RWPE1 (cell line): ENCODE measurements at regions not wholly inside any gene's neighbourhood (a gene's known extent, or its start where the extent isn't known, plus 50 kb on each side); places are given as distances from the start of the nearest gene placed in this dataset.

Experiments used
- CTCF ChIA-PET: fragments of 350-600 bp; sonication (Branson Sonifier 250); formaldehyde crosslinking; extraction: SDS; loops from one replicate; lab custom pipeline; 2021; lab: Yijun Ruan, JAX
- POLR2A ChIA-PET: fragments of 400-600 bp; formaldehyde crosslinking; extraction: SDS; loops from one replicate; lab custom pipeline; 2020; ENCODE audit warnings: antibody characterized with exemption; ENCODE audit not compliant: low non-redundant PET; lab: Yijun Ruan, JAX
- DNase-seq: peaks from one replicate; pipeline ENCODE4 v3.0.0; 2012; ENCODE audit warnings: low spot score
- H3K27ac ChIP-seq: fragments of 450-650 bp; 2 replicates; pipeline ENCODE4 v1.5.1; 2017
- TF ChIP-seq, protein P1 (sequence below): fragments of 450-650 bp; conservative IDR thresholded peaks from 2 replicates; pipeline ENCODE4 v1.5.1; 2017; ENCODE audit warnings: low read depth, mild to moderate bottlenecking

DNA sequence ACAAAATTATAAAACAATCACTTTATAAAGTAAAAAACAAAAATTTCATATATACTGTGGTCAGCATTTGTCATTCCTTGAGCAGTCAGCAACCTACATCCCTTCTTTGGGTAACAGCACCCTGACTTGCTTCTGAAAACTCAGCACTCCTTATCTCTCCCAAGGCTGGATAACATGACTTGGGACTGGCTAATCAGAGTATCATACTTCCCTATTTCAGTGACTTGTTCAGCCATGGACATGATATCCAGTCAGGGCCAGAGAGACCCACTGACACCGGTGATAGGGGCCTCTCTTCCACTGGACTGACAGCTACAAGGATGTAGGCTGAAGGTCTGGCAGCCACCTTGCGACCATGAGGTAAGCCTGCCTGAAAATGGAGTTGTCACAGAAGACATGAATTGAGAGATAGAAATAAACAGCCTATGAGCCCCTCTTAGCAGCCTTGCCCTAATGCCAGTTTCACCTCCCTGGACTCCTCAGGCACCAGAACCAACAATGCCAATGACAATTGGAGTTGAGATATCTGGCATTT lies 84.4 kb upstream of the NEBL start:
- POLR2A ChIA-PET: no interaction called here
- DNase-seq: no peak
- TF ChIP-seq, protein P1, sequence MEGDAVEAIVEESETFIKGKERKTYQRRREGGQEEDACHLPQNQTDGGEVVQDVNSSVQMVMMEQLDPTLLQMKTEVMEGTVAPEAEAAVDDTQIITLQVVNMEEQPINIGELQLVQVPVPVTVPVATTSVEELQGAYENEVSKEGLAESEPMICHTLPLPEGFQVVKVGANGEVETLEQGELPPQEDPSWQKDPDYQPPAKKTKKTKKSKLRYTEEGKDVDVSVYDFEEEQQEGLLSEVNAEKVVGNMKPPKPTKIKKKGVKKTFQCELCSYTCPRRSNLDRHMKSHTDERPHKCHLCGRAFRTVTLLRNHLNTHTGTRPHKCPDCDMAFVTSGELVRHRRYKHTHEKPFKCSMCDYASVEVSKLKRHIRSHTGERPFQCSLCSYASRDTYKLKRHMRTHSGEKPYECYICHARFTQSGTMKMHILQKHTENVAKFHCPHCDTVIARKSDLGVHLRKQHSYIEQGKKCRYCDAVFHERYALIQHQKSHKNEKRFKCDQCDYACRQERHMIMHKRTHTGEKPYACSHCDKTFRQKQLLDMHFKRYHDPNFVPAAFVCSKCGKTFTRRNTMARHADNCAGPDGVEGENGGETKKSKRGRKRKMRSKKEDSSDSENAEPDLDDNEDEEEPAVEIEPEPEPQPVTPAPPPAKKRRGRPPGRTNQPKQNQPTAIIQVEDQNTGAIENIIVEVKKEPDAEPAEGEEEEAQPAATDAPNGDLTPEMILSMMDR: no peak
- no peak overlapping the region for H3K27ac ChIP-seq
- CTCF ChIA-PET: interaction anchor here (0.6 kb wide), 1 partner anchor 17 kb away, joined by 4 read pairs; no protein-coding TSS in a partner anchor

DNA sequence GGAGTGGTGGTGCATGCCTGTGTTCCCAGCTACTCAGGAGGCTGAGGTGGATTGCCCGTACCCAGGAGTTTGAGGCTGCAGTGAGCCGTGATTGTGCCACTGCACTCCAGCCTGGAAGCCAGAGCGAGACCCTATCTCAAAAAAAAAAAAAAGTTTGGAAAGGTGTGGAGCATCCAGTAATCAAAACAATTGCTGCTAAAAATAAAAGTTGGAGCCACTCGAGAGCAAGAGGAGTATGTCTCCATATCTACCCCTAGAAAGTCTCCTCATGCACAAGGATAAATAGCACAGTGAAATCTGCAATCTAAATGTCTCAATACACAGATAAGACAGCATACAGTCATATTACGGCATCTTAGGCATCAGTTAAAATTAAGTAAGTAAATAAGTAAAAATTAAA lies 81.5 kb upstream of the NEBL start:
- ChIA-PET POLR2A (no interaction called here), CTCF (no interaction called here)
- TF ChIP-seq, protein P1: no peak
- no peak overlapping the region for H3K27ac ChIP-seq
- DNase-seq: no peak

DNA sequence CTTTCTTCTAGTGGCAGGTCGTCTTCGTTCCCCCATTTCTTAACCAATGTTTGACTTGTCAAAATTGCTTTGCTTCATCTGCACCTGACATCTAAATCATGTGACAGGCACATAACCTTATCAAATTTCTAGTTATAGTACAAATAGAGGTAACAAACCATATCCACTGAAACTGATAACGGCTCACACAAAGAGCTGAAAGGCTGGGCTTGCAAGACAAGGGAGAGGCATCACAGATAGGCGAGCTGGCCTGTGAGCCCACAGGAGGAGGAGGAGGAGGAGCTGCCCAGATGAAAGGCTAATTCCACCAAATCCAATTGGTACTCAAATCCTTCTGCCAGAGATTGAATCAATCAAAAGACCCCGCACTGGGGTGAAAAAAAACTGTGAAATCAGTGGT lies 80.2 kb upstream of the NEBL start:
- CTCF ChIA-PET: no interaction called here
- POLR2A ChIA-PET: no interaction called here
- TF ChIP-seq, protein P1: no peak
- no peak for DNase-seq
- H3K27ac ChIP-seq: no peak overlapping the region

DNA sequence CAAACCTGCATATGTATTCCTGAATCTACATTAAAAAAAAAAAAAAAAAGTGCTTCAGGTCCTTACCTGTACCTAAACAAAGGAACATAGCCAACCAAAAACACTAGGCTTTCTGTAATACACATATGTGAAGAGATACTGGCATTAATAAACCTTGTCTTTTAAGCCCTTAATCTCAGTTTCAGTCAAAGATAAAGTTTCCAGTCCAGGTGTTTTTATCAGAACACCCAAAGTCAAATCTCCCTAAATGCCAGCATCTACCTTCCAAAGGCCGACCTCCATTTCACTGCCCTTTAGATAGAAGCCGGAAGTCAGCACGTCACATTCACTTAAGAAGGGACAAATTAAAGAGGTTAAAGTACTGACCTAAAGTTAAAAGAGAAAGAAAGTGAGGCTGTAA lies 79.8 kb upstream of the NEBL start:
- POLR2A ChIA-PET: no interaction called here
- no peak overlapping the region for H3K27ac ChIP-seq
- TF ChIP-seq, protein P1: no peak
- no peak for DNase-seq
- CTCF ChIA-PET: no interaction called here

DNA sequence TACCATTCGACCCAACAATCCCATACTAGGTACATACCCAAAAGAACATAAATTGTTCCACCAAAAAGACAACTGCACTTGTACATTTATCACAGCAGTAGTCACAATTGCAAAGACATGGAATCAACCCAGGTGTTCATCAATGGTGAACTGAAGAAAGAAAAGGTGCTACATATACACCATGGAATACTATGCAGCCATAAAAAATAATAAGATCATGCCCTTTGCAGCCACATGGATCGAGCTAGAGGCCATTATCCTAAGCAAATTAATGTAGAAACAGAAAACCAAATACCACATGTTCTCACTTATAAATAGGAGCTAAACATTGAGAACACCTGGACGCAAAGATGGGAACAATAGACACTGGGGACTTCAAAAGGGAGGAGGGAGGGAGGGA lies 79.3 kb upstream of the NEBL start:
- TF ChIP-seq, protein P1: no peak
- POLR2A ChIA-PET: no interaction called here
- H3K27ac ChIP-seq: no peak overlapping the region
- CTCF ChIA-PET: no interaction called here
- no peak for DNase-seq

DNA sequence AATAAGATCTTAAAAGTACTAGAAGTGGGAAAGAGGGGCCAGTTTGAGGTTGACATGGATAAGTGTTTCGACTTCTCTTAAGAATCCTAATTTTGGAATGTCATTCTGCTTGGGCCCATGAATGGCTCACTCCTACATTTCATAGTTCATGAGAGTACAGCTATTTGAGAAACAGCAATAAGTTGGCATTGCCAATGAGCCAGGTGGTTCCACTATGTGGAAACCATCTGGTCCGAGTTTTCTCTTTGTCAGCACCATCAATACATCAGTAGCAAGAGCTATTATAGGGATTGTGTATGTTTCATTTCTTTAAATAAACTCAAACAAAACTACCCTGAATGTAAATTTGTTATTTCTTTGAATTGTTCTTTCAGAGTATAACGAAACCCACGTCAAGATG lies 78.1 kb upstream of the NEBL start:
- CTCF ChIA-PET: no interaction called here
- DNase-seq: no peak
- POLR2A ChIA-PET: no interaction called here
- TF ChIP-seq, protein P1: no peak
- no peak overlapping the region for H3K27ac ChIP-seq

DNA sequence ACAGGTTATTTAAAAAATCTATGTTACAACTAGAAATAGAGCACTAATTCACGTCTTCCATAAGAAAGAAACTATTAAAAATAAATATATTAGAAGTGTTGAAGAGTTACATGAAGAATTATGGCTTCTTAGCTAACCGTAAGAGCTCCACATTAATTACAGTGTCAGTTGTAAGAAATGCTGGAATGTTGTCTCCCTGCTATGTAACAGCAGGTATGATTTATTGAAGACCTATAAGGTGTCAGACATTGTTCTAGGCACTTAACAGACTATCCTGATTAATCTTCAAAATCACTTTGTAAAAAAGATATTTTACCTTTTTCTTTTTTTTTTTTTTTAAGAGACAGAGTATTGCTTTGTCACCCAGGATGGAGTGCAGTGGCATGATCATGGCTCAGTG lies 75.8 kb upstream of the NEBL start:
- ChIA-PET POLR2A (no interaction called here), CTCF (interaction anchor here (0.6 kb wide), 1 partner anchor 61 kb away, joined by 3 read pairs; no protein-coding TSS in a partner anchor)
- H3K27ac ChIP-seq: no peak overlapping the region
- TF ChIP-seq, protein P1: no peak
- DNase-seq: no peak
